ENCODE measurements at regions not wholly inside any gene's neighbourhood (a gene's known extent, or its start where the extent isn't known, plus 50 kb on each side); places are given as distances from the start of the nearest gene placed in this dataset.

DNA sequence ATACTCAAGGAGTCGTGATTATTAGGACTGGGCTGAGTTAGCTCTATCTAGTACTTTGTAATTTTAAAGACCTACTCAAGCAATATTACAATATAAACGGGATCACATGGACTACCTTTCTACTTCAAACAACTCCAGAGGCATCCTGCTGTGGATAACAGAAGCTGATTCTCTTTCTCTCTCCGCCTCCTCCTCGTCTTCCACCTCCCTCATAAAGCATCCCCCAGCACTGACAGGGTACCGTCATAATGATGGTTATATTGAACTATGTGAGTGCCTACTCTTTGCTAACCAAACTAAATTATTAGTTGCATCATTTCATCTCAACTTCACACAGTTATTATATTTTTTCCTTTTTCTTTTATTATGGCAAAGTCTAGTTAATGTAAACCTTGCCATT, 165.4 kb upstream of the FOXF1 start (continued):
- TF ChIP-seq, protein P1, sequence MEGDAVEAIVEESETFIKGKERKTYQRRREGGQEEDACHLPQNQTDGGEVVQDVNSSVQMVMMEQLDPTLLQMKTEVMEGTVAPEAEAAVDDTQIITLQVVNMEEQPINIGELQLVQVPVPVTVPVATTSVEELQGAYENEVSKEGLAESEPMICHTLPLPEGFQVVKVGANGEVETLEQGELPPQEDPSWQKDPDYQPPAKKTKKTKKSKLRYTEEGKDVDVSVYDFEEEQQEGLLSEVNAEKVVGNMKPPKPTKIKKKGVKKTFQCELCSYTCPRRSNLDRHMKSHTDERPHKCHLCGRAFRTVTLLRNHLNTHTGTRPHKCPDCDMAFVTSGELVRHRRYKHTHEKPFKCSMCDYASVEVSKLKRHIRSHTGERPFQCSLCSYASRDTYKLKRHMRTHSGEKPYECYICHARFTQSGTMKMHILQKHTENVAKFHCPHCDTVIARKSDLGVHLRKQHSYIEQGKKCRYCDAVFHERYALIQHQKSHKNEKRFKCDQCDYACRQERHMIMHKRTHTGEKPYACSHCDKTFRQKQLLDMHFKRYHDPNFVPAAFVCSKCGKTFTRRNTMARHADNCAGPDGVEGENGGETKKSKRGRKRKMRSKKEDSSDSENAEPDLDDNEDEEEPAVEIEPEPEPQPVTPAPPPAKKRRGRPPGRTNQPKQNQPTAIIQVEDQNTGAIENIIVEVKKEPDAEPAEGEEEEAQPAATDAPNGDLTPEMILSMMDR (IDR thresholded peaks at IDR 0.05 in 2 of 3, conservative IDR thresholded peaks at IDR 0.05 in 1 of 3; ENCODE audit: borderline replicate concordance in 1 of 3, insufficient read depth in 1 of 3, low read depth in 2 of 3, low read length in 2 of 3): no peak

DNA sequence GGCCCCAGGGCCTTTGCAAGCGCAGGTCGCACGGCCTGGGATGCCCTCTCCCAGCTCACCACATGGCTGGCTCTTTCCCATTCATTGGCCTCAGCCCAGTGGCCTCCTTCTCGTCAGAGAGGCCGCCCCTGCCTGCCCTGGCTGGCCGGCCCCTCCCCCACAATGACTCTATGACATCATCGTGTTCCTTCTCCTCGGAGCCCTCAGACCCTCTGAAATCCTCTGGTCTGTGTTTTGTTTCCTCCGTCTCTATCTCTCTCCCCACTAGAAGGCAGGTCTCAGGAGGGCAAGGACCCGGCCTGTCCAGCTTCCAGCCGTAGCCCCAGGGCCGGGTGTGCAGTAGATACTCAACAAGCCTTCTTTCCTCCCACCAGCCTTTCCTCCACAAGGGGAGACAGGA, 164.8 kb upstream of the FOXF1 start:
- no peak overlapping the region for H3K4me2 ChIP-seq (ENCODE audit: low read length)
- ATAC-seq (no peak), DNase-seq (ENCODE audit: low read depth, low spot score) (no peak)
- H3K79me2 ChIP-seq (ENCODE audit: insufficient read depth, low read length): no peaks in the 10 kb centered on the region
- BruUV-seq (replicated peaks): no TSS peak
- H3K36me3 ChIP-seq (ENCODE audit: control insufficient read depth in 1 of 2, insufficient read depth in 2 of 2, low read length in 2 of 2): no peaks in the 10 kb centered on the region
- ChIA-PET CTCF (no interaction called here), POLR2A (no interaction called here), RAD21 (ENCODE audit: low non-redundant PET in 1 of 2, low total read pairs in 2 of 2, uncharacterized antibody in 2 of 2, unreplicated experiment in 2 of 2) (no interaction called here)
- no peaks in the 10 kb centered on the region for H3K27me3 ChIP-seq (ENCODE audit: insufficient read depth, low read length)
- no peaks in the 10 kb centered on the region for H3K9me3 ChIP-seq (ENCODE audit: control insufficient read depth in 1 of 2, insufficient read depth in 1 of 2, low read depth in 1 of 2, low read length in 2 of 2)
- H3K27ac ChIP-seq (ENCODE audit: low read depth, low read length): no peak overlapping the region
- no peaks in the 10 kb centered on the region for H3K9me2 ChIP-seq (ENCODE audit: insufficient read depth)
- intact Hi-C loops (cut with micrococcal nuclease): no loop called here
- H3K9ac ChIP-seq (ENCODE audit: low read length): no peak overlapping the region
- H4K20me1 ChIP-seq (ENCODE audit: insufficient read depth): no peaks in the 10 kb centered on the region
- TF ChIP-seq JUND (IDR thresholded peaks at IDR 0.05) (no peak), FOSL1 (IDR thresholded peaks at IDR 0.05; ENCODE audit: low read depth) (no peak), SP1 (IDR thresholded peaks at IDR 0.05; ENCODE audit: low read depth) (no peak), EZH2phosphoT487 (IDR thresholded peaks at IDR 0.05; ENCODE audit: borderline replicate concordance) (no peak), ZFX (IDR thresholded peaks at IDR 0.05) (no peak), TCF7L2 (IDR thresholded peaks at IDR 0.05; ENCODE audit: borderline replicate concordance, extremely low read depth, insufficient read depth, insufficient read length) (no peak), EGR1 (IDR thresholded peaks at IDR 0.05; ENCODE audit: low read depth) (no peak), CBX3 (IDR thresholded peaks at IDR 0.05; ENCODE audit: low read depth) (no peak), POLR2A (IDR thresholded peaks at IDR 0.05; ENCODE audit: borderline replicate concordance, extremely low read depth, insufficient read depth, insufficient read length) (no peak), YY1 (IDR thresholded peaks at IDR 0.05; ENCODE audit: extremely low read depth, insufficient replicate concordance, low read depth, low read length) (no peak), EZH2 (IDR thresholded peaks at IDR 0.05) (no peak)
- peaks cover 8 to 27% of the 10 kb centered on the region in 2 experiments for H3K4me1 ChIP-seq (ENCODE audit: control insufficient read depth in 1 of 2, insufficient read depth in 2 of 2, low read length in 2 of 2)
- H2AFZ ChIP-seq (ENCODE audit: low read depth, low read length, poor library complexity, severe bottlenecking): no peak overlapping the region
- no peak overlapping the region for H3K4me3 ChIP-seq (replicated peaks in 1 of 2; ENCODE audit: low read depth in 1 of 2, low read length in 2 of 2)
